ENCODE measurements at regions not wholly inside any gene's neighbourhood (a gene's known extent, or its start where the extent isn't known, plus 50 kb on each side); places are given as distances from the start of the nearest gene placed in this dataset.

DNA sequence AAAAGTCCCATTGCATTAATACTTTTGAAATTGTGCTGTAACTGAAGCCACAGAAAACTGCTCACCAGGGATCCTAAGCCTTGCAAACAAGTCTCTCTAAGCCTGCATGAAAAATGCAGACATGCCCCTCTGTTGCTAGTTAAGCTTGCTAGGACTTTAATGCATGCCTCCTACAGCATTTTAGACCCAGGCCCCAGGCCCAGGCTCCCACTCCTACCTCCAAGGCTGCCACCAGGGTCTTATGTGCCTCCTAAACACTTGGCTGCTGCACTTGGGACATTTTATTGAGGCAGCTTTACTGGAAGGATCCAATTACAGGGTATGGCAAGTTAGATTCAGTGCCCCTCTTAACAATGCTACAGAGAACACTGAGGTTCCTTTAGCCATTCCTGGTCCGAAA is 467.3 kb upstream of the CLINT1 start:
- DNase-seq: no peak

DNA sequence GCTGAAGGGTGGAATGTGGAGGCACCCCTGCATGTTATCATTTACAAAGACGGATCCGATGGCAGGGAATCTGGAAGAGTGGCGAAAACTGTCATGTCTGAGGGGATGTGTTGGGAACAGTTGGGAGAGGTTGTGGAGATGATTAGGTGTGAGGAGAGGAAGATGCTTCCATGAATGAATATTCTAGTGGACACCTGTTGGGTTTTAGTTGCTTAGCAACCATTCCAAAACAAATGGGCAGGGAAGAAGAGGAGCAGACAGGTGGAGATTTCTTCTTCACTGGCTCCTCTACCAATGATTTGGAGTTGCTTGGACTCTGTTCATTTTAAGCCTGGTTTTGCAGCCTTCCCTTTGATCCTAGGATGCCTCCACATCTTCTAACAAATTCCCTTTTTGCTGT is 465.3 kb upstream of the CLINT1 start:
- no peak for DNase-seq

DNA sequence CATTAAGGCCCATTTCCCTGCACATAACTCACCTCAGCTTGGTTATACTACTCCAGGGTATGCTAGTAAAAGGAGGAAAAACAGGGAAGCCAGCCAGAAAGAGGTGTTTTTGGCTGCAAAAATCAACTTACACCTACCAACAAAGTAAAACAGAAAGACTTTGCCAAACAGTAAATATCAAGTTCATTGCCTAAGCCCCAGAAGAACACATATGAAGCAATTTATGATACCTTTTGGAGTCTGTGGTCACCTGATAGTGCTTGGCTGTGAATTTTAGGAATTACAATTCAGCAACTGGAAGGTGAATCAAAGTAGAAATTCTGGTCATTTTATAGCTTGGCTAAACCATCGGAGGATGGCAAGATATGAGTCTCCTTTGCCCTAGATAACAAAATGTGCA is 463.7 kb upstream of the CLINT1 start:
- no peak for DNase-seq

DNA sequence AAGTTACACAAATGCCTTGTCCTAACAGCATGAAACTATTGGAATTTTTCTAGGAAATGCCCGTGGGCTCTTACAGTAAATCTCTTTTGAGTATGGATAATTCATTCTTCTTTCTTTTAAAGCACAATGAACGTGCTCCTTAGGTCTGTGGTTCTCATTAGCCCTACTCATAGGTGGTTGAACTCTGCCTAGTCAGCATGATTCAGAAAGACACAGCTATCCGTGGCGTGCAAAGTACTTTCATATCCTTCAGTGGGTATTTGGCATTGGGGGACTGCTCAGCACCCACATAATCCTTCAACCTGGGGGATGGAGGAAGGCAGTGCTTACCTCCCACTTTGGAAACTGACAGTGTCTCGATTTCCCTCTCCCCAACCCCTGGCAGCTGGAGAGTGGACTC is 462.0 kb upstream of the CLINT1 start:
- no peak for DNase-seq

DNA sequence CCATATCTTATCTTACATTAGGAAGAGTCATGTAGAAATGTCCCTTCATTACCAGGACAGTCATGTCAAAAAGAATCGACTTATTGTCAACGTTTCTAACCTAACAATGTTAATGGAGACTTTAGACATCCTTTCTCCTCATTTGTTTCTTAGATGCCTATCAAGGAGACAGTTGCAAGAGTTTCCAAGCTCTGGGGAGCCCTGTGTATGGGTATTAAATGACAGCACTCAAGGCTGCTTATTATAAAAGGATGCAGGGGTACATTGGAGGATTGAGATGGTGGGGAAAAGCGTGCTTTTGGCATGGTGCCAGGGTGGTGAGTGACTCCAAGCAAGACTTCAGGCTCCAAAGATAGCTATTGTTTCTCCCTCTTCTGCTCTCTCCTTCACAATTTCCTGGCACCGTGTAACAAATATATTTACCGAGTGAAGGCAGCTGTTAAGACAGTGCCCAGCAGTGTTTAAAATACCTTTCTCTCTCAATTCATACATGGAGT is 461.3 kb upstream of the CLINT1 start:
- DNase-seq: peak; percentile 25

DNA sequence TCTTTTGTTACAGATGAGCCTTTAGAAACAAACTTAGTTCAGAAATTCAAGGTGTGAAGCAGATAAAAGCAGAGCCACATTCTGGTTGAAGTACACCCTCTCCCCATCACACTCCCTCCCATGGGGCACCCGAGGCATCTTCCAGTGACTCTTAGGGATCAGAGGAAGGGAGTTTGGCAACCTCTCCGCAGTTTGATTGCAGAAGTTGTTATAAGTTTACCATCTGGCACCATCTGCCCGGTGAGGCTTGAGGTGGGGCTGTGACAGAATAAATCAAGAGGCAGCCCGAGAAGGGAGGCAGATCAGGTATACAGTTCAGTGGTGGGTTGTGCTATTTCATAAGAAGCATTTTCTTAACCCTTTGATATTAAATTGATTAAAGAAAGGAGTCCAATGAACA is 458.6 kb upstream of the CLINT1 start:
- peak; percentile 95 for DNase-seq

DNA sequence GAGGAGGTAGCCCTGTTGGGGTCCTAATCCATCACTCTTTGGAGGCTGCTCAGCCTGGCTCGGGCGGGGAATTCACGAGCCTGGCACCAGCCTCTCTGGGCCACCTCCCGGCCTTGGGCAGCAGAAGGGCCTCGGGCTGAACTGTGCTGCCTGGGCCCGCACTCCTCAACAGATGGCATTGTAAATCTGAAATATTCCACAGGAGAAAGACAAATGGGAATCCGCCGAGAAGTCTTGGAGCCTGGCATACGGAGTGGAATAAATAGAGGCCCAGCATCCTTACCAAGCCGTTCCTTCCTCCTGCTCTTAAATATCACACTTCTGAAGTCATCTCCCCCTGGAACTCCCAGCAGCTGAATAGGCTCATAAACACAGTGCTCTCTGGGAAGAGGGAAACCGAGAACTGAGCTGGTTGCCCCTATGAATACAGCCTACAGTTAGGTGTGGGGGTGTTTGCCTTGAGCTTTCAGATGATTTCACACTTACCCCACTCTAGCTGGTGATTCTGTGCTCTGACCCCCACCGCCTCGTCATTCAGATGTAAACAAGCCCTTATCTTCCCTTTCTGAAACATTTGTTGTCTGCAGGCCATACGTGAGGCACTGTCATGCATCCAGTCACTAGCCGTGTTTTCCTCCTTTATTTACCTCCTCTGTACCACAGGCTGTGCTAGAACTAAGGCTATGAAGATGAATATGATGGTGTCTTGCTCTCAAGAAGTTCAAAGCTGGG is 455.0 kb upstream of the CLINT1 start:
- DNase-seq: peak; percentile 11

DNA sequence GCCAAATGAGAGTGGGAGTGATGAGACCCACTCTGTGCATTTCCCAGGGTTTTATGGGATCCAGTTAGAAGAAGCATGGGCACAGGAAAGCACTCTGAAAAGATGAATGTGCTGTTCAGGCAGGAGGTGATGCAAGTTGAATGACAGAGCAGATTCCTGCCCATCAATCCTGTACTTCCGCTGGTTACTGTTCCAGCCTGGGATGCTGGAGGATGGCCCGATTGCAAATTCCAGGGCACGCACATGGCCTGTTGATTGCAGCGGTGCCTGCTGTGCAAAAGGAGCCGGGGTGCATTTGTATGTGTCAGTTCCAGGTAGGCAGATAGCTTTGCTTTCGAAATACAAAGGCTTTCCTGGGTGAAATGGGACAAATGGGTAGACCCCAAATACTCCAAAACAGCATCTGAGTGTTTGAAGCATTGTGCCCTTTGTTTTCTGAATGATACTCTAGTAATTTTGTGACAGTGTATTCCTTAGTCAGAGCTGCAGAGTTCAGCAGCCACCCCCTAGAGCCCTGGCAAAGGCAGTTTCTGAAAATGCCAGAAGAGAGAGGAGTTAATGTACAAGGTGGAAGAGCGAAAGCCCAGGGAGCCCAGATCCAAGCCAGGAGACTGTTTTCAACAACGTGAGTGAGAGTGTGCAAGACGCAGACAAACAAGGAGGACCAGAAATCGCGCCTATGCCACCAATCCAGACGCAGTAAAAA is 454.2 kb upstream of the CLINT1 start:
- DNase-seq: no peak

DNA sequence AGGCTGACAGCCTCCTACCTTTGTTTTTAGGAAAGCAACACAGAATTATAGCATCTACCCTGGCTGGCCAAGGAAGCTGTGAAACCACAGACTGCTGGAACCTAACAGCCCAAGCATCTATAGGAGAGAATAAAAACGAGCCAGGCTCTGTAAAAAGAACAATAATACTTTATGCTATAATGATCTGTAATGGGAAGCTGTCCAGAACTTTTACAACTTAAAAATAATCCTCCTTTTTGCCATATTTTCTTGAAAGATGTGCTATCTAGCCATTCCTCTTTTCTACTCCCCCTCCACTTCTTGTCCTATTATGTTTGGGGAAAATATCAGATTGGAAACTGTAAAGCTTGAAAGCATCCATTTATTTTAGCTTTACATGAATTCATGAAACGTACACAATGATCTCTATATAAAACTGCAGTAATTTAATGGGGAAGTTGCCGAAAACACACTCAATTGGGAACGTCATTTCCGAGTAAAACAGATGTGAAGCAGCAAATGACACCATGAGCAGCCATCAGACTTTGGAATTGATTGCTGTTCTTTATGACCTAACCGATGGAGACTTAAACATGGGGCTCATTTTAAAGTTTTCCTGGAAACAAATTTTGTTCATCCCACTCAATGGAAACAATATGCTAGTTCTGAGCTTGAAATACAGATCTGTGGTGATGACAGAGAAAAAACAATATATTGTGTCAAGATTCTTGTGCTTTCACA is 450.3 kb upstream of the CLINT1 start:
- DNase-seq: no peak

DNA sequence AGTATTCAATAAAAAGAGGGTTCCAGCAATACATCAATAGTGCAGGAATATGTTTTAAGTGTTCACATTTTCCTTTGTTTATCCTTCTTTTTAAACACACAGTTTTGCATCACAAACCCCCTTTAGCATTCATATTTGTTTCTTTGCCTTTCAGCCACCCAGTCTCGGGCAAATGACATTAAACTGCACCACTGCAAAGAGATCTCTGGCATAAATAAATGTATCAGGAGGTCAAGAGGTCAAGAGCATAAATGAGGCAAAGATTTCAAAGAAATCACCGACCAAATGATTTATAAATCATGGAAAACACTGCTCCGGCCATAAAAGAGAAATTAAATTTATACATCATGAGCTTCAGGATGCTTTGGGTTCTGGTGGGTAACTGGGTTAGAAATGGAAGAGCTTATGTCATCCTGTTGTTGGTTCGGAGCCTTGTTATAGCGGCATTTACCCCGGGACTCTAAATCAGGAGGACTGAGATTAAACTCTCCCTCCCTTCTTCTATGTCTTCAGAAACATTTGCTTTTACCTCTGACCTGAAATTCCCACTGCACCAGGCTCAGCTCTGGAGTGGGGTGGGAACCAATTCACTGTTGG is 449.6 kb upstream of the CLINT1 start:
- no peak for DNase-seq

DNA sequence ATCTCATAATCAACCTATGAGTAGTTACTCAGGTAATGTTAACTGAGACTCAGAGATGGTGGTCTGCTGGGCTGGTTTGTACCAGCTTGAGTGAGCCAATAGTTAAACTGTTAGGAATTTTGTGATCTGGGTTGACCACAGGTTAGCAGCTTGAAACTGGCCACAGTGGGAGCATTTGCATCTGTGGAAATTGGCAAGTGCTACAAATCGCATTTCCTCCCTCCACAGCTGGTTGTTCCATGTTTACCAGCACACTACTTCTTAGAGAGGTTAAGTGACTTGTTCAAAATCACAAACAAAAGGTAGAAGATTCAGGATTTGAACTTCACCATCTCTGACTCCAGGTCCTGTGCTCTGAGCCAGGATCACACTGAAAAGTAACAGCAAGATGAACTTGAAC is 446.9 kb upstream of the CLINT1 start:
- no peak for DNase-seq

DNA sequence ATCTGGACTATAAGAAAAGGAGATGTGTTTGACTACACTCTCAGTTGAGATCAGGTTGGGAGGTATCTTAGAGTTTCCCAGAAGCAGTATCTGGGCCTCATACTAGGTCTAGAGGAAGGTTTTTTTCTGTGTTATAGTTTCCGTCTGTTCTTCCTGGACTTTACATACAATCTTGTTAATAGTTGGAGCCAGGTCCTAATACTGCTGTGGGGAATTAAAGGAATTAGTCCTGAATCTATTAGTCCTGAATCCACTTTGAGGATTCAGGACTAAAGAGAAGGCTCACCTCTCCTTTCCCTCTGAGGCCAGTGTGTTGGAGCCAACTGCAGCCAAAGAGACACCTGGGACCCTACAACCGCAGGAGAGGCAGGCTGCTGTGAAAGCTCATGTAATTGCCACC is 445.7 kb upstream of the CLINT1 start:
- DNase-seq: no peak

DNA sequence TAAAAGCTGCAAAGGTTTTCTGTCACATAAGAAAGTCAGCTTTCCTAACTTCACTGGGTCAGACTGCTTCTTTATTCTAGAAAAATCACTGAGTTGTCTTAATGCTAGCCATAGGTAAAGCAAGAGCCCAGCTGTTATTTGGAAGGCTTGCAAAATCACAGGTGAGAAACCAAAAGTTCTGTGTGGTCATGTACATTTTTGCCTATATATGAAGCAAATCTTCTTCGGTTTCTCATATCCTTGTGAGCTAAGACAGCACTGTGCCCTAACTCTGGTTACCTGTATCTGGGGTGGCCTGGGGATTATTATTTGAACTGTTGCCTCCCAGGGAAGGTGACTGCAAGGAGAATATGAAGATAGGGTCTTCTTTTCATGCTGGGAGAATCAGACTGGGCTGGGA is 444.9 kb upstream of the CLINT1 start:
- no peak for DNase-seq

DNA sequence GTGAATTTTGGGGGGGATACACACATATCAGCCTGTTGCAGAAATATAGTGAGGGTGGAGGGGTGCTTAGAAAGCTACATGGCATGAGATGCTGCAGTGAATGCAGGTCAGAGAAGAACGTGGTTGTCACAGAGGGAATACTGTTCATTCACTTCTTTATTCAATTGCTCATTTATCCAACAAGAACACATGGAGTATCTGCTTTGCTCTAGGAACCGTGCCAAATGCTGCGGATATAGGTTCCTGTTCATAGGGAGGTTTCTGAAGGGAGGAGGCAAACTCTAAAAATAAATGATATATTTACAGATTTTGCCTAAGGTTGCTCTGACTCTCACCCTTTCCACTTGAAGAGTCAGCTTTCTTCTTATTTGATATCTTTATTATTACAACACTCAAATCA is 444.3 kb upstream of the CLINT1 start:
- DNase-seq: no peak

DNA sequence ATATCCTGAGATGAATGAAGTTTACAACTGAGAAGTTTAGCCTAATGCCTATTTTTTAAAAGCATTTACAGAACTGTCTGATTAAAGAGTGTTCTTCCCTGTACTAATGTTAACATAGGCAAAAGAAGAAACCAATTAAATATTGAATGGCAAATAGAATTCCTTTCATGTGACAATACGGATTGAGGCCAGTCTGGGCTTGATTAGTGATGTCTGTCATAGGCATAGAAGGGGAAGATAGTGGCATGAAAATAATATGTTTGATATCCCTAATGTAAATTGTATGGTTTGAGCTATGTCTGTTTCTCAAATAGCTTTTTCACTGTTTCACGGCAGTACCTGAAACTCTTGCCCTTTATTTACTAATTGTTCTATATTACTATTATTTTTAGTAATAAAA is 443.1 kb upstream of the CLINT1 start:
- no peak for DNase-seq

DNA sequence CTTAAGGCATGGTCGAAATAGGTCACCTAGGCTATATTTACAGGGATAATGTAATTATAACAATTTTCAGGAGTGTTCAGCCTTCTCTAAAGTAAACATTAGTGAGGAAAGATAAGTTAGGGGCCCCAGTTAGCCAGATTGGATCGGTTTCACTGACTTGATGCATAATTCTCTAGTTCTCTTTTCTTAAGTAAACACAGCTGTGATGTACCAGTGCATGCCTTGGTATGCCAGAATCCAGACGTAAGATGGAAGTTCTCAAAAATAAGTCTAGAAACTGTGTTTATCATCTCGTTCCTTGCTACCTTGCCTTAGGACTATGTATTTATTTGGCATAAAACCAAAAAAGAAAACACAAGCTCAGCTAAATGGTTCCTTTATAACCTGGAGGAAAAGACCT is 442.2 kb upstream of the CLINT1 start:
- no peak for DNase-seq

DNA sequence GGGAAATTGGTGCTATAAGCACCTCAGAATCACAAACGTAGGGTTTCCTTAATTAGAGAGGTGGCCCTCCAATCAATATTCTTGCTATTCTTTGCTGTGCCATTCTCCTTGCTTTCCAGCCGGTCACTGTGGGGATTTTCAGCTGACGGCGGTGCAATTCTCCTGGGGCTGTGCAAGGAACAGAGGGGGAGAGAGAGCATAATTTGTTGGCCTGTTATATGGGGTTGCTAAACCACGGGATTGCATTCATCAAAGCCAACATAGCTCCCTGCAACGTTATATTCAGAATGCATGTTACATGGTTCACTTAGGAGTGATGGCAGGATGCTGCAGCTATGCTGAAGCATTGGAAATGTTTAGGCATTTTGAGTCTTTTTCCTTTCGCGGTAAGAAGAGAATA is 441.3 kb upstream of the CLINT1 start:
- no peak for DNase-seq

DNA sequence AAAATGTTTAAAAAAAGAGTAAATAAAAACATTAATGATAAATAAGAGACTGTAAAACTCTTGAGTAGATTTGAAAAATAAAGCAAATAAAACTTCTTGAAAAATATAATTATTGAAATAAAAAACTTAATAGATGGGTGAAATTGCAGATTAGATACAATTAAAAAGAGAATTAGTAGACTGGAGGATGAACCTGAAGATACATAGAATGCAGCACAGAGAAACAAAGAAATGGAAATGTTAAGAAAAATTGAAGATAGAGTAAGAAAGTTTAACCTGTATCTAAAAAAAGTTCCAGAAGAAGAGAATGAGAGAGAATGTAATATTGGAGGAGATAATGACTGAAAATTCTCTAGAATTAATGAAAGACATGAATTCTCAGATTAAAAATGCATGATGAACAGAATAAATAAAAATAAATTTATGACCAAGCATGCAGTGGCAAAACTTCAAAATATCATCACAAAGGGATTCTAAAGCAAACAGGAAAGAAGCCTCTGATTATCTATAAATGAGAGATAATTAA is 438.1 kb upstream of the CLINT1 start:
- no peak for DNase-seq

DNA sequence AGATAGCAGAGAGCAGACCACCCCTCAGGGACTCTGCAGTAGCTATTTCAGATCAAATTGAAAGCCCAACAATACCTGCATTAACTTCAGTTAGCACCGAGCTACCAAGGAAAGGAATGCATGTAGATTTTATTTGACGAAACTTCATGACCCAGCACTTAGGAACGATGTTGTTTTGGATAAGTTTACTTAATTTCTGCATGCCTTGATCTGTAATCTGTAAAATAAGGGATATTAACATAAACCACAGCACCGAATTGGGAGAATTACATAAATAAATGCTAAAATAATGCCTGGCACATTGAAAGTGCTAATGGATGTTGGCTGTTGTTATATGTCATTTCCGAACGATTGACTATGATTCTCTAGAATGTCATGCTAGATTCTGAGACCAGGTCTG is 435.8 kb upstream of the CLINT1 start:
- no peak for DNase-seq

DNA sequence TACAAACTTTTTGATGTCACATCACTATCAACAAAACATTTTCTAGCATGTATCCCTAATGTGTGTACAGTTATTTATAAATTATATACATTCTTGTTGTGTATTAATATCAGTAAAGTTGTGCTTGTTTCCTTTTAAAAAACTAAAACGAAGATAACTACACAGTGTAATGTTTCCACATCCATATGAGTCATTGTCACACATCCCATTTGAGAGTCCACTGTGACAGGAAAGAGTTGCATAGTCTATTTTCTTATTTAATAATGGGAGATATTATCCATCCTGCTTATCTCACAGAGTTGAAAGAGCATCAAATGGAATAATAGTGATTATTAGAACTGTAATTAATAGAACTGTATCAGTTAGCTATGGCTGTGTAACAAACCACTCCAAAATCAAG is 434.0 kb upstream of the CLINT1 start:
- DNase-seq: no peak

DNA sequence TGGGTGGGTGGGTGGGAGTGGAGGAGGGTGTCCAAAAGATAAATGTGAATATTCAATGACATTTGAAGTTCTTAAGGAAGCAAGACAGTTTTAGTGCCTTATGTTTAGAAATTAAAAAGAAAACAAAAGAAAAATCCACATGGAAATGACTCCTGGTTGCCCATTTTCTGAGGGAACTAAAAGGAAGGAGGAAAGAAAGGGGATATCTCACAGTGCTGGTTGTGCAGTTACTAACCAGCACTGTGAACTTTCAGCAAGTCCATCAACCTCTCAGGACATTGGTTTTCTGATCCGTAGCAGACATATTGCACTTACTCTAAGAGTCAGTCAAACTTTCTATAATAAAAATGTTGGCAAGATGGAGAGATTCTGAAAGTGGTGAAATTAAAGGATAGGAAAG is 431.0 kb upstream of the CLINT1 start:
- DNase-seq: no peak

DNA sequence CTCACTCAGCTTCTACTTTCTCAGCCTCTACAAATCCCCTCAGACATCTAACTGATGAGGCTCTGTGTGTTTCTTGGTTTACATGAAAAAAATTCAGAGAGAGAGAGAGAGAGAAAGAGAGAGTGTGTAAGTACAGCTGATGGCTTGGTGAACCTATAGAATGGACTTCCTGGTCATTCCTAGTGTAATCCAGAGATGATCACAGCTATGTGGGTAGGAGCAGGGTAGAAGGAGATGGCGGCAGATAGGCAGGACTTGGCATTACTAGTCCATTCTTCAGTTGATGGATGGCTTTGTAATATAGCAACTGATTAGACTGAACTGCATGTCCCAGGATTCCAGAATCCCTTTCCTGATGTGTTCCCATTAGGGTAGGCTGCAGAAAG is 429.3 kb upstream of the CLINT1 start:
- DNase-seq: no peak

DNA sequence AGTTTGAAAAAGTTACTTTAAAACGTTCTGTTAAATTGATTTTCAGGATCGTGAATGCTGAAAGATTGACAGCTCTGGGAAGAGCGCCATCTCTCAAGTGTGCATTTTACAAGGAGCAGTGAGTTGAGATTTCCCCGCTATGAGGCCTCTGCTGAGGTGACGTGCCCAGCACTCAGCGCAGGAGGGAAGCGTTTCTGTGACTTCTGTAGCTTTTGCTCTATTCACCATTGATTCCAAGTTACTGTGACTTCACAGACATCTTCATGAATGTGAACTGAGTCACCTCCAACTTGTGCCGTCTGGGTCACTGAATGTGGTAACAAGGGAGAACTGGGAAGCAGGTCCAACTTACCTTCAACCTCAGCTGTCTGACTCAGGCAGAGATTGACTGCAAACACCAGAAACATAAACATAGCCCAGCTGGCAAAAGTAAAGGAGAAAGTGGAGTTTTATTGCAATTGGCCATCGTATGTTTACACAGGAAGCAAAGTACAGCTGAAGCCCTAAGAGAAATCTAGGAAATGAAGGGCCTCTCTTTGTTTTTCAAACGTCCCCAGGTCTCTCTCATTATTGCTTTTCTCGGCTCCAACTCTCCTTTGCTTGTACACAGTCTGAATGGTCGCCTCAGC is 428.8 kb upstream of the CLINT1 start:
- no peak for DNase-seq
